WTC11 (cell line): ENCODE measurements at regions not wholly inside any gene's neighbourhood (a gene's known extent, or its start where the extent isn't known, plus 50 kb on each side); places are given as distances from the start of the nearest gene placed in this dataset.

Source experiments
- ATAC-seq: fragments of 200-7000 bp; cut with Tn5 transposase; 2 replicates; pipeline ENCODE4 v1.10.0; 2021; ENCODE audit warnings: mild to moderate bottlenecking, moderate library complexity
- CTCF ChIA-PET: fragments of 300-600 bp; sonication (Branson Sonifier 250); formaldehyde crosslinking; loops from one replicate; lab custom pipeline; 2021; ENCODE audit warnings: antibody characterized with exemption; lab: Charles Lee
- POLR2A ChIA-PET: fragments of 350-600 bp; sonication (Branson Sonifier 250); formaldehyde crosslinking; loops from one replicate; lab custom pipeline; 2021; ENCODE audit warnings: antibody characterized with exemption; lab: Charles Lee
- DNase-seq: peaks from one replicate; pipeline ENCODE4 v3.0.0; 2021; ENCODE audit warnings: low spot score
- H3K27ac Mint-ChIP-seq: 2 replicates; pipeline ENCODE4 v1.8.0; 2021; ENCODE audit warnings: mixed read lengths
- H3K27me3 Mint-ChIP-seq: 2 replicates; pipeline ENCODE4 v1.8.0; 2021; ENCODE audit warnings: low read depth, mild to moderate bottlenecking, moderate library complexity, mixed read lengths
- H3K36me3 Mint-ChIP-seq: 2 replicates; pipeline ENCODE4 v1.8.0; 2021; ENCODE audit warnings: mixed read lengths
- H3K4me1 Mint-ChIP-seq: 2 replicates; pipeline ENCODE4 v1.8.0; 2022; ENCODE audit warnings: mixed read lengths
- H3K4me3 Mint-ChIP-seq: 2 replicates; pipeline ENCODE4 v1.8.0; 2021; ENCODE audit warnings: mild to moderate bottlenecking, moderate library complexity, mixed read lengths
- H3K9me3 Mint-ChIP-seq: 2 replicates; pipeline ENCODE4 v1.8.0; 2021; ENCODE audit warnings: mixed read lengths
- AR ChIP-seq: fragments of 250-450 bp; sonication (Bioruptor Pico); IDR thresholded peaks from 2 replicates; pipeline ENCODE4 v1.9.0; 2021; ENCODE audit warnings: mild to moderate bottlenecking
- ATF1 ChIP-seq: sonication (generic); formaldehyde crosslinking; IDR thresholded peaks from 2 replicates; pipeline ENCODE4 v1.8.1; 2023; ENCODE audit warnings: mild to moderate bottlenecking, moderate library complexity, missing genetic modification reagents
- CTCF ChIP-seq: fragments of 200-600 bp; IDR thresholded peaks from 2 replicates; pipeline ENCODE4 v1.8.0; 2022; ENCODE audit warnings: antibody characterized with exemption
- E2F1 ChIP-seq: sonication (generic); formaldehyde crosslinking; IDR thresholded peaks from 2 replicates; pipeline ENCODE4 v1.8.0; 2022; ENCODE audit warnings: mild to moderate bottlenecking, missing genetic modification reagents
- FOXJ3 ChIP-seq: sonication (generic); formaldehyde crosslinking; IDR thresholded peaks from 2 replicates; pipeline ENCODE4 v1.9.0; 2021; ENCODE audit warnings: missing genetic modification reagents, mild to moderate bottlenecking, borderline replicate concordance
- GABPB1 ChIP-seq: sonication (generic); formaldehyde crosslinking; IDR thresholded peaks from 2 replicates; pipeline ENCODE4 v1.8.1; 2023; ENCODE audit warnings: mild to moderate bottlenecking, missing genetic modification reagents
- GTF2I ChIP-seq: fragments of 250-450 bp; sonication (Bioruptor Pico); conservative IDR thresholded peaks from 2 replicates; pipeline ENCODE4 v1.4.0; 2021; ENCODE audit warnings: mild to moderate bottlenecking
- HMGXB4 ChIP-seq: sonication (generic); formaldehyde crosslinking; IDR thresholded peaks from 2 replicates; pipeline ENCODE4 v1.8.1; 2023; ENCODE audit warnings: mild to moderate bottlenecking, moderate library complexity, missing genetic modification reagents
- JAZF1 ChIP-seq: fragments of 250-450 bp; sonication (Bioruptor Pico); IDR thresholded peaks from 2 replicates; pipeline ENCODE4 v1.9.0; 2021; ENCODE audit warnings: moderate library complexity, mild to moderate bottlenecking, inconsistent platforms
- NFATC4 ChIP-seq: fragments of 250-450 bp; sonication (Bioruptor Pico); IDR thresholded peaks from 2 replicates; pipeline ENCODE4 v1.9.0; 2021; ENCODE audit warnings: mild to moderate bottlenecking
- NFE2L1 ChIP-seq: sonication (generic); formaldehyde crosslinking; IDR thresholded peaks from 2 replicates; pipeline ENCODE4 v1.8.1; 2023; ENCODE audit warnings: missing genetic modification reagents
- RORB ChIP-seq: fragments of 250-450 bp; sonication (Bioruptor Pico); IDR thresholded peaks from 2 replicates; pipeline ENCODE4 v1.9.0; 2021; ENCODE audit warnings: mild to moderate bottlenecking
- SMAD3 ChIP-seq: sonication (generic); formaldehyde crosslinking; IDR thresholded peaks from 2 replicates; pipeline ENCODE4 v1.8.0; 2022; ENCODE audit warnings: missing genetic modification reagents, mild to moderate bottlenecking, borderline replicate concordance
- SOX15 ChIP-seq: fragments of 250-450 bp; sonication (Bioruptor Pico); IDR thresholded peaks from 2 replicates; pipeline ENCODE4 v1.9.0; 2021; ENCODE audit warnings: mild to moderate bottlenecking
- SP1 ChIP-seq: sonication (generic); formaldehyde crosslinking; conservative IDR thresholded peaks from 2 replicates; pipeline ENCODE4 v1.8.1; 2022; ENCODE audit warnings: missing genetic modification reagents
- TEAD1 ChIP-seq: sonication (generic); formaldehyde crosslinking; IDR thresholded peaks from 2 replicates; pipeline ENCODE4 v1.8.0; 2022; ENCODE audit warnings: mild to moderate bottlenecking, missing genetic modification reagents
- TEAD4 ChIP-seq: sonication (generic); formaldehyde crosslinking; IDR thresholded peaks from 2 replicates; pipeline ENCODE4 v1.8.0; 2022; ENCODE audit warnings: mild to moderate bottlenecking, missing genetic modification reagents
- TP53 ChIP-seq: sonication (generic); formaldehyde crosslinking; IDR thresholded peaks from 2 replicates; pipeline ENCODE4 v1.8.1; 2023; ENCODE audit warnings: mild to moderate bottlenecking, missing genetic modification reagents
- ZMAT4 ChIP-seq: fragments of 250-450 bp; sonication (Bioruptor Pico); IDR thresholded peaks from 2 replicates; pipeline ENCODE4 v1.9.0; 2021; ENCODE audit warnings: mild to moderate bottlenecking
- ZNF219 ChIP-seq: sonication (generic); formaldehyde crosslinking; IDR thresholded peaks from 2 replicates; pipeline ENCODE4 v1.8.0; 2023; ENCODE audit warnings: missing genetic modification reagents, mild to moderate bottlenecking, borderline replicate concordance
- ZNF263 ChIP-seq: sonication (generic); formaldehyde crosslinking; IDR thresholded peaks from 2 replicates; pipeline ENCODE4 v1.8.1; 2022; ENCODE audit warnings: low read depth, mild to moderate bottlenecking, moderate library complexity, missing genetic modification reagents
- ZNF512 ChIP-seq: sonication (generic); formaldehyde crosslinking; IDR thresholded peaks from 2 replicates; pipeline ENCODE4 v1.8.1; 2022; ENCODE audit warnings: missing genetic modification reagents, borderline replicate concordance

- H3K9me3 Mint-ChIP-seq, result peaks cover 41% of the 10 kb centered on the region
- no peak for DNase-seq
- no peak for TF ChIP-seq NFATC4 (CRISPR knock-in tag)
- TF ChIP-seq GABPB1, result no peak
- TF ChIP-seq FOXJ3, result no peak
- no peaks in the 10 kb centered on the region for H3K4me1 Mint-ChIP-seq
- no peaks in the 10 kb centered on the region for H3K27me3 Mint-ChIP-seq
- ATAC-seq, result no peak
- H3K4me3 Mint-ChIP-seq, result no peak overlapping the region
- H3K27ac Mint-ChIP-seq, result no peak overlapping the region
- ChIA-PET POLR2A (no interaction called here), CTCF (interaction anchor here (1.5 kb wide), 1 partner anchor 9 kb away, joined by 5 read pairs; no protein-coding TSS in a partner anchor)
- H3K36me3 Mint-ChIP-seq, result peaks cover 7% of the 10 kb centered on the region
These were observed 117.9 kb upstream of the AGR3 start for GRCh38 chr7:16999541-17000267.

- DNase-seq (no peak), ATAC-seq (no peak)
- POLR2A ChIA-PET, result no interaction called here
- TF ChIP-seq GABPB1, result no peak
- no peak for TF ChIP-seq FOXJ3
- TF ChIP-seq RORB (CRISPR knock-in tag), result no peak
- no peak for TF ChIP-seq ZNF512 (CRISPR knock-in tag)
- TF ChIP-seq ATF1 (CRISPR knock-in tag), result no peak
- TF ChIP-seq AR (CRISPR knock-in tag), result no peak
- TF ChIP-seq SP1 (CRISPR knock-in tag), result no peak
- no peak for TF ChIP-seq ZNF219 (CRISPR knock-in tag)
- peaks cover 7% of the 10 kb centered on the region for H3K36me3 Mint-ChIP-seq
- peaks cover 22% of the 10 kb centered on the region for H3K9me3 Mint-ChIP-seq
- H3K4me3 Mint-ChIP-seq, result no peak overlapping the region
- CTCF ChIA-PET, result no interaction called here
- no peak overlapping the region for H3K27ac Mint-ChIP-seq
- H3K4me1 Mint-ChIP-seq, result no peaks in the 10 kb centered on the region
- H3K27me3 Mint-ChIP-seq, result no peaks in the 10 kb centered on the region
These were observed 123.5 kb upstream of the AGR3 start for GRCh38 chr7:17005271-17005670.

GRCh38 chr7:17007841-17008240, 126.1 kb upstream of the AGR3 start:
- no peak for ATAC-seq
- ChIA-PET POLR2A (no interaction called here), CTCF (no interaction called here)
- Mint-ChIP-seq H3K27ac (no peak overlapping the region), H3K27me3 (no peaks in the 10 kb centered on the region), H3K36me3 (peaks cover 7% of the 10 kb centered on the region), H3K4me3 (no peak overlapping the region), H3K9me3 (peaks cover 18% of the 10 kb centered on the region), H3K4me1 (no peaks in the 10 kb centered on the region)
- DNase-seq, result no peak
- TF ChIP-seq JAZF1 (CRISPR knock-in tag) (no peak), SOX15 (CRISPR knock-in tag) (no peak), ZMAT4 (no peak), TEAD1 (CRISPR knock-in tag) (no peak), TEAD4 (no peak), ZNF263 (CRISPR knock-in tag) (no peak), E2F1 (no peak), HMGXB4 (CRISPR knock-in tag) (no peak), TP53 (CRISPR knock-in tag) (no peak), SMAD3 (CRISPR knock-in tag) (no peak), NFE2L1 (CRISPR knock-in tag) (no peak), ZNF219 (CRISPR knock-in tag) (no peak), GTF2I (CRISPR knock-in tag) (no peak), CTCF (no peak)
